CD4-positive, alpha-beta T cell (primary cell): ENCODE measurements at regions not wholly inside any gene's neighbourhood (a gene's known extent, or its start where the extent isn't known, plus 50 kb on each side); places are given as distances from the start of the nearest gene placed in this dataset.

Experiments used
- ATAC-seq: fragments of 200-7000 bp; cut with Tn5 transposase; one replicate; pipeline ENCODE4 v1.10.0; 2022; ENCODE audit warnings: mild to moderate bottlenecking; ENCODE audit not compliant: poor library complexity
- CTCF ChIA-PET: fragments of 350-600 bp; sonication (Branson Sonifier 250); formaldehyde crosslinking; loops from one replicate; lab custom pipeline; 2021; ENCODE audit warnings: antibody characterized with exemption, inconsistent platforms; lab: Charles Lee
- POLR2A ChIA-PET: fragments of 350-600 bp; sonication (Branson Sonifier 250); formaldehyde crosslinking; loops from one replicate; lab custom pipeline; 2021; ENCODE audit warnings: antibody characterized with exemption, inconsistent platforms; lab: Charles Lee
- DNase-seq, 14 experiments: peaks; one replicate each; pipeline ENCODE4 v3.0.0-alpha.2; 2013 to 2020; ENCODE audit warnings: mixed read lengths in 2 of 14
- H3K27ac ChIP-seq, 2 donors: one replicate each; pipeline versions ENCODE4 v1.5.1 to v1.7.0; 2013; ENCODE audit warnings: low read length in 2 of 2, low read depth in 1 of 2, mild to moderate bottlenecking in 1 of 2
- H3K27me3 ChIP-seq, 2 experiments: 1 replicate in 1 of 2; 2 replicates in 1 of 2; pipeline versions ENCODE4 v1.6.1 to v1.7.0; 2013; ENCODE audit warnings: low read length in 2 of 2, control low read depth in 1 of 2, mild to moderate bottlenecking in 1 of 2, moderate library complexity in 1 of 2; ENCODE audit not compliant: insufficient read depth in 2 of 2, control insufficient read depth in 1 of 2
- H3K36me3 ChIP-seq: one replicate; pipeline ENCODE4 v1.6.1; 2013; ENCODE audit warnings: low read length, control low read depth; ENCODE audit not compliant: insufficient read depth
- H3K4me1 ChIP-seq: one replicate; pipeline ENCODE4 v1.6.1; 2013; ENCODE audit warnings: low read length, control low read depth; ENCODE audit not compliant: insufficient read depth
- H3K4me3 ChIP-seq: one replicate; pipeline ENCODE4 v1.5.1; 2013; ENCODE audit warnings: mild to moderate bottlenecking, low read length, moderate library complexity
- H3K9me3 ChIP-seq, 2 experiments: 1 replicate in 1 of 2; 2 replicates in 1 of 2; pipeline versions ENCODE4 v1.6.1 to v1.7.0; 2013; ENCODE audit warnings: low read length in 2 of 2, mild to moderate bottlenecking in 2 of 2, control low read depth in 1 of 2, moderate library complexity in 1 of 2; ENCODE audit not compliant: control insufficient read depth in 1 of 2, insufficient read depth in 1 of 2
- H3K27ac Mint-ChIP-seq: one replicate; pipeline ENCODE4 v1.8.0; 2020; ENCODE audit warnings: mixed read lengths
- H3K27me3 Mint-ChIP-seq: one replicate; pipeline ENCODE4 v1.8.0; 2021; ENCODE audit warnings: mixed read lengths
- H3K36me3 Mint-ChIP-seq: one replicate; pipeline ENCODE4 v1.8.0; 2021; ENCODE audit warnings: low read depth, mixed read lengths
- H3K4me1 Mint-ChIP-seq: one replicate; pipeline ENCODE4 v1.8.0; 2021; ENCODE audit warnings: low read depth, mixed read lengths
- H3K4me3 Mint-ChIP-seq: one replicate; pipeline ENCODE4 v1.8.0; 2020; ENCODE audit warnings: mild to moderate bottlenecking, mixed read lengths
- H3K9me3 Mint-ChIP-seq: one replicate; pipeline ENCODE4 v1.8.0; 2020; ENCODE audit warnings: mixed read lengths
- intact Hi-C, 2 experiments: fragments of 100-400 bp; cut with DNase I in 1 of 2; cut with micrococcal nuclease in 1 of 2; formaldehyde crosslinking; loops; one replicate each; pipeline versions ENCODE4 v1.15.1 to v1.9.0; 2023 to 2025; cut with DNase I, micrococcal nuclease
- TF ChIP-seq, protein P1 (sequence below): fragments of 200-600 bp; IDR thresholded peaks from one replicate; pipeline ENCODE4 v1.8.0; 2022; ENCODE audit warnings: antibody characterized with exemption, mild to moderate bottlenecking

DNA sequence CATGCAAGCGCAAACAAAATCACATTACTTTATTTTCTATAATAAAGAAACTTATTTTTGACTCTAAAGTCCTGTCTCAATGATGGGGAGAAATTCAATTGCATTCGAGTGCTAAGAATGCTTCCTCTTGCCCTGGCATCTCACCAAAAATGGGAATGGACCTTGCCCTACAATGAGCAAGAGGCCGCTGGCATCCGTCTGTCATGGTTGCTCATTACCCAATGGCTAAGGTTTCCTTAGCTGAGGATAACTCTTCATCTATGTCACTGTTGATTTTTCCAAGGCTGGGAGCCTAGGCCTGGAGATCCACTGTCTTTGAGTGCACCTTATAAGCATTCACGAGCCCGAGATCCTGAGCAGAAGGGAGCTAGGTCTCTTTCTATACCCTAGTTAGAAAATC is 471.3 kb upstream of the NRSN1 start:
- DNase-seq (no peak), ATAC-seq (no peak)
- CTCF ChIA-PET = no interaction called here
- no peaks in the 10 kb centered on the region for H3K27me3 ChIP-seq
- H3K27ac Mint-ChIP-seq = no peak overlapping the region
- H3K4me3 Mint-ChIP-seq = no peak overlapping the region
- H3K9me3 ChIP-seq = no peaks in the 10 kb centered on the region
- POLR2A ChIA-PET = no interaction called here
- no peaks in the 10 kb centered on the region for H3K36me3 Mint-ChIP-seq
- no peaks in the 10 kb centered on the region for H3K36me3 ChIP-seq
- H3K4me1 Mint-ChIP-seq = no peaks in the 10 kb centered on the region
- intact Hi-C loops = no loop called here
- H3K9me3 Mint-ChIP-seq = no peaks in the 10 kb centered on the region
- H3K27ac ChIP-seq = no peak overlapping the region
- H3K27me3 Mint-ChIP-seq = no peaks in the 10 kb centered on the region
- TF ChIP-seq, protein P1, sequence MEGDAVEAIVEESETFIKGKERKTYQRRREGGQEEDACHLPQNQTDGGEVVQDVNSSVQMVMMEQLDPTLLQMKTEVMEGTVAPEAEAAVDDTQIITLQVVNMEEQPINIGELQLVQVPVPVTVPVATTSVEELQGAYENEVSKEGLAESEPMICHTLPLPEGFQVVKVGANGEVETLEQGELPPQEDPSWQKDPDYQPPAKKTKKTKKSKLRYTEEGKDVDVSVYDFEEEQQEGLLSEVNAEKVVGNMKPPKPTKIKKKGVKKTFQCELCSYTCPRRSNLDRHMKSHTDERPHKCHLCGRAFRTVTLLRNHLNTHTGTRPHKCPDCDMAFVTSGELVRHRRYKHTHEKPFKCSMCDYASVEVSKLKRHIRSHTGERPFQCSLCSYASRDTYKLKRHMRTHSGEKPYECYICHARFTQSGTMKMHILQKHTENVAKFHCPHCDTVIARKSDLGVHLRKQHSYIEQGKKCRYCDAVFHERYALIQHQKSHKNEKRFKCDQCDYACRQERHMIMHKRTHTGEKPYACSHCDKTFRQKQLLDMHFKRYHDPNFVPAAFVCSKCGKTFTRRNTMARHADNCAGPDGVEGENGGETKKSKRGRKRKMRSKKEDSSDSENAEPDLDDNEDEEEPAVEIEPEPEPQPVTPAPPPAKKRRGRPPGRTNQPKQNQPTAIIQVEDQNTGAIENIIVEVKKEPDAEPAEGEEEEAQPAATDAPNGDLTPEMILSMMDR = no peak
- no peak overlapping the region for H3K4me3 ChIP-seq
- no peaks in the 10 kb centered on the region for H3K4me1 ChIP-seq

DNA sequence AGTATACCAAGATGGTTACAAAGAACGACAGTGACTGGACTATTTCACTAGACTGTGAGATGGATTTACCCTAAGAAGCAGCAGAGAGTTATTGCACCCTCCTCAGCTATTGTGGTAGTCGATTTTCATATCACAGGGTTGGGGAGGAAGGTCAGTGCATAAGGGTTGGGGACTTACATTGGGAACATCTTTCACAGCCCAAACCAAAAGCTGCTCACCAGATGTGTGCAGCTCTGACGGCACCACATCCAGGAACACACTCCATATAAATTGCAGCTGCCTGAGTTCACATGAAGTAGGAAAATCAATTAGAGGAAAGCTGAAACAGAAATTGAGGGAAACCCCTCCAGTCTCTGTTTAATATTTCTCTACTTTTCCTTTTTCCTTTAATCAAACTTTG is 470.5 kb upstream of the NRSN1 start:
- DNase-seq (no peak), ATAC-seq (no peak)
- Mint-ChIP-seq H3K27me3 (no peaks in the 10 kb centered on the region), H3K27ac (no peak overlapping the region), H3K4me3 (no peak overlapping the region), H3K4me1 (no peaks in the 10 kb centered on the region), H3K36me3 (no peaks in the 10 kb centered on the region), H3K9me3 (peaks cover under 1% of the 10 kb centered on the region)
- H3K9me3 ChIP-seq = no peaks in the 10 kb centered on the region
- H3K36me3 ChIP-seq = no peaks in the 10 kb centered on the region
- intact Hi-C loops = no loop called here
- TF ChIP-seq, protein P1 = no peak
- H3K4me3 ChIP-seq = no peak overlapping the region
- ChIA-PET CTCF (no interaction called here), POLR2A (no interaction called here)
- no peak overlapping the region for H3K27ac ChIP-seq
- no peaks in the 10 kb centered on the region for H3K4me1 ChIP-seq
- no peaks in the 10 kb centered on the region for H3K27me3 ChIP-seq

DNA sequence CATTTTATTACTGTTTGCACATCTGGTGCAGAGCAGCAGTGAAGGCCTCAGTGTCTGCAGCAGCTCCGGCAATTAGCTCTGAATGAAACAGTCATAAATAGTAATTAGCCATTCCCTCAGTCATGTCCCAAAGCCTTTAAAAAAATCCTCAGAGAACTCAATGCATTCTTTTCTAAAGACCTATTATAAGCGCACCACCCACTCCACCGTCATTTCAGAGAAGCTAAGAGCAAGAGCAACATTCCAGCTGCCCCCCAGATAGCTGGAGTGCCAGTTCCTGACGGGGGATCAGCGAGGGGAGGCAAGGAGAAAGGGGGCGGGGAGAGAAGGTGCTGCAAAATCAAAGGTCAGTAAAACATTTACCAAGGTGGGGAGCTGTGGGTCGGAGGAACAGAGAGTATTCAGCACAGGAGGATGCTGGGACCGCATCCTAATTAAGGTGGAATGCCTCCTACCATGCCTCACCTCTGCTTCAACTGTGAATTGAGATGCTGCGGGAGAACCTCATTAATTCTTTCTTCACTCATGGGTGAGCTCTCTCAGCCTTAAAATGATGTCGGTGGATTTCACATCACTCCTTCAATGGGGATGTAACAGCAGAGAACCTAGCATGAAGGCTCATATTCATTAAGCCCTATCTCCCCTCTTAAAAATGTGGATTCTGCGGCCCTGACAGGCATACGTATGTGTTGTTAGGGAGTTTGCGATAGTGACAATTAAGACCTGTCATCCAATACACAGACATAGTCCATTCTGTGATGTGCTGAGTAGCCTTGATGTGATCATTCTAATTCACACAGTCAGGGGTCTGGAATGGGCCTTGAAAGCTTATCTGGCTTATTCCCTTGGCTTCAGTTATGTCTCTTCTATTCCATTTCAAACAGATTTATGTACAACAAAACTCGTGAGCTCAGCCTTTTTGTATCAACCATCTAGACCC is 469.5 kb upstream of the NRSN1 start:
- ChIA-PET CTCF (no interaction called here), POLR2A (no interaction called here)
- Mint-ChIP-seq H3K9me3 (peaks cover 3% of the 10 kb centered on the region), H3K36me3 (no peaks in the 10 kb centered on the region), H3K4me1 (no peaks in the 10 kb centered on the region), H3K27ac (no peak overlapping the region), H3K27me3 (no peaks in the 10 kb centered on the region), H3K4me3 (no peak overlapping the region)
- no peaks in the 10 kb centered on the region for H3K27me3 ChIP-seq
- no peaks in the 10 kb centered on the region for H3K9me3 ChIP-seq
- intact Hi-C loops = no loop called here
- no peaks in the 10 kb centered on the region for H3K36me3 ChIP-seq
- H3K4me1 ChIP-seq = no peaks in the 10 kb centered on the region
- no peak overlapping the region for H3K4me3 ChIP-seq
- DNase-seq (no peak), ATAC-seq (no peak)
- no peak overlapping the region for H3K27ac ChIP-seq
- TF ChIP-seq, protein P1 = no peak
